H9 (cell line): ENCODE measurements at regions not wholly inside any gene's neighbourhood (a gene's known extent, or its start where the extent isn't known, plus 50 kb on each side); places are given as distances from the start of the nearest gene placed in this dataset.

ENCODE experiments used
- DNase-seq: peaks from one replicate; pipeline ENCODE4 v3.0.0-alpha.2; 2017
- H2AFZ ChIP-seq: one replicate; pipeline ENCODE4 v1.6.1; 2013; ENCODE audit warnings: mild to moderate bottlenecking, low read length, control low read depth, moderate library complexity
- H2AK5ac ChIP-seq: 2 replicates; pipeline ENCODE4 v1.6.1; 2013; ENCODE audit warnings: low read length, control low read depth, mixed read lengths; ENCODE audit not compliant: insufficient read length
- H2BK120ac ChIP-seq: one replicate; pipeline ENCODE4 v1.6.1; 2013; ENCODE audit warnings: low read depth, mild to moderate bottlenecking, low read length, control low read depth, inconsistent platforms; ENCODE audit not compliant: poor library complexity, severe bottlenecking
- H2BK12ac ChIP-seq: 2 replicates; pipeline ENCODE4 v1.6.1; 2013; ENCODE audit warnings: low read length, control low read depth, mixed read lengths, low read depth; ENCODE audit not compliant: insufficient read length
- H2BK15ac ChIP-seq: 2 replicates; pipeline ENCODE4 v1.6.1; 2013; ENCODE audit warnings: low read depth, low read length, control low read depth
- H2BK20ac ChIP-seq: one replicate; pipeline ENCODE4 v1.6.1; 2013; ENCODE audit warnings: low read depth, mild to moderate bottlenecking, low read length, control low read depth, inconsistent platforms; ENCODE audit not compliant: poor library complexity, severe bottlenecking
- H2BK5ac ChIP-seq: 2 replicates; pipeline ENCODE4 v1.6.1; 2013; ENCODE audit warnings: low read length, control low read depth, mixed read lengths; ENCODE audit not compliant: insufficient read length
- H3K14ac ChIP-seq: 2 replicates; pipeline ENCODE4 v1.6.1; 2013; ENCODE audit warnings: low read length, control low read depth; ENCODE audit not compliant: insufficient read depth
- H3K18ac ChIP-seq: 2 replicates; pipeline ENCODE4 v1.6.1; 2013; ENCODE audit warnings: low read depth, mild to moderate bottlenecking, mixed read lengths, low read length, control low read depth; ENCODE audit not compliant: insufficient read length
- H3K23ac ChIP-seq: 2 replicates; pipeline ENCODE4 v1.6.1; 2013; ENCODE audit warnings: low read length, control low read depth, mixed read lengths, low read depth; ENCODE audit not compliant: insufficient read length
- H3K23me2 ChIP-seq: 2 replicates; pipeline ENCODE4 v1.6.1; 2013; ENCODE audit warnings: low read depth, mild to moderate bottlenecking, mixed read lengths, low read length, control low read depth; ENCODE audit not compliant: insufficient read length, poor library complexity, severe bottlenecking
- H3K27ac ChIP-seq: 2 replicates; pipeline ENCODE4 v1.5.1; 2013; ENCODE audit warnings: low read length, control low read depth, mixed read lengths, low read depth; ENCODE audit not compliant: insufficient read length
- H3K27me3 ChIP-seq: 2 replicates; pipeline ENCODE4 v1.6.1; 2013; ENCODE audit warnings: low read length, control low read depth, inconsistent platforms; ENCODE audit not compliant: insufficient read depth
- H3K4ac ChIP-seq: 2 replicates; pipeline ENCODE4 v1.6.1; 2013; ENCODE audit warnings: low read depth, mild to moderate bottlenecking, control low read depth, inconsistent platforms, low read length, moderate library complexity
- H3K4me1 ChIP-seq: 2 replicates; pipeline ENCODE4 v1.6.1; 2013; ENCODE audit warnings: low read length, control low read depth, inconsistent platforms; ENCODE audit not compliant: insufficient read depth
- H3K4me2 ChIP-seq: 2 replicates; pipeline ENCODE4 v1.6.1; 2013; ENCODE audit warnings: low read length, control low read depth, mixed read lengths; ENCODE audit not compliant: insufficient read length, insufficient read depth
- H3K56ac ChIP-seq: 2 replicates; pipeline ENCODE4 v1.6.1; 2013; ENCODE audit warnings: low read depth, mild to moderate bottlenecking, mixed read lengths, low read length, control low read depth; ENCODE audit not compliant: insufficient read length
- H3K79me1 ChIP-seq: 2 replicates; pipeline ENCODE4 v1.6.1; 2013; ENCODE audit warnings: low read depth, mild to moderate bottlenecking, moderate library complexity, low read length, control low read depth, inconsistent platforms; ENCODE audit not compliant: insufficient read depth, poor library complexity, severe bottlenecking
- H3K79me2 ChIP-seq: 2 replicates; pipeline ENCODE4 v1.6.1; 2013; ENCODE audit warnings: low read length, control low read depth, inconsistent platforms; ENCODE audit not compliant: insufficient read depth
- H3K9ac ChIP-seq: 2 replicates; pipeline ENCODE4 v1.6.1; 2013; ENCODE audit warnings: low read length, control low read depth, mixed read lengths; ENCODE audit not compliant: insufficient read length; ENCODE audit errors: extremely low read depth
- H3K9me3 ChIP-seq: one replicate; pipeline ENCODE4 v1.6.1; 2013; ENCODE audit warnings: low read depth, low read length, inconsistent platforms; ENCODE audit not compliant: control insufficient read depth
- H3T11ph ChIP-seq: one replicate; pipeline ENCODE4 v1.6.1; 2013; ENCODE audit warnings: mild to moderate bottlenecking, low read length, control low read depth, inconsistent platforms
- H4K20me1 ChIP-seq: one replicate; pipeline ENCODE4 v1.6.1; 2013; ENCODE audit not compliant: control insufficient read depth, insufficient read length, insufficient read depth
- H4K5ac ChIP-seq: 2 replicates; pipeline ENCODE4 v1.6.1; 2013; ENCODE audit warnings: low read depth, mild to moderate bottlenecking, mixed read lengths, low read length, control low read depth; ENCODE audit not compliant: insufficient read length
- H4K8ac ChIP-seq: replicated peaks from 2 replicates; pipeline ENCODE4 v1.6.1; 2013; ENCODE audit warnings: low read length, control low read depth, mixed read lengths, low read depth; ENCODE audit not compliant: insufficient read length
- H4K91ac ChIP-seq: 2 replicates; pipeline ENCODE4 v1.6.1; 2013; ENCODE audit warnings: low read depth, mild to moderate bottlenecking, moderate library complexity, mixed read lengths, low read length, control low read depth; ENCODE audit not compliant: insufficient read length
- H3K27ac Mint-ChIP-seq, 3 experiments: 2 replicates in 2 of 3; 3 replicates in 1 of 3; pipeline ENCODE4 v1.8.0; 2020 to 2021; ENCODE audit warnings: mixed read lengths in 3 of 3, mild to moderate bottlenecking in 1 of 3, moderate library complexity in 1 of 3
- H3K27me3 Mint-ChIP-seq: 2 replicates; pipeline ENCODE4 v1.8.0; 2021; ENCODE audit warnings: low read depth, mild to moderate bottlenecking, moderate library complexity, mixed read lengths
- H3K36me3 Mint-ChIP-seq, 3 experiments: 2 replicates in 2 of 3; 3 replicates in 1 of 3; pipeline ENCODE4 v1.8.0; 2020 to 2021; ENCODE audit warnings: low read depth in 3 of 3, mixed read lengths in 3 of 3; ENCODE audit not compliant: insufficient read depth in 1 of 3
- H3K4me1 Mint-ChIP-seq, 2 experiments: 2 replicates each; pipeline ENCODE4 v1.8.0; 2020; ENCODE audit warnings: mixed read lengths in 2 of 2
- H3K4me3 Mint-ChIP-seq, 2 experiments: 2 replicates in 1 of 2; 3 replicates in 1 of 2; pipeline ENCODE4 v1.8.0; 2020 to 2021; ENCODE audit warnings: mild to moderate bottlenecking in 2 of 2, mixed read lengths in 2 of 2, moderate library complexity in 1 of 2
- H3K9me3 Mint-ChIP-seq, 2 experiments: 2 replicates in 1 of 2; 3 replicates in 1 of 2; pipeline ENCODE4 v1.8.0; 2020; ENCODE audit warnings: mild to moderate bottlenecking in 2 of 2, mixed read lengths in 2 of 2, moderate library complexity in 1 of 2
- WGBS: extraction: QIAGEN DNeasy Blood & Tissue Kit; methylation state at CpG from one replicate; pipeline ENCODE4 v1.1.7; 2013; ENCODE audit warnings: missing lambda C conversion rate, low lambda C conversion rate, mixed read lengths; ENCODE audit not compliant: insufficient read length; ENCODE audit errors: extremely low coverage; 5-methylcytosine and 5-hydroxymethylcytosine counted together
- TF ChIP-seq, protein P1 (sequence below): fragments of 200-600 bp; sonication (generic); conservative IDR thresholded peaks from 3 replicates; pipeline ENCODE4 v1.8.0; 2021; ENCODE audit warnings: antibody characterized with exemption, mild to moderate bottlenecking

DNA sequence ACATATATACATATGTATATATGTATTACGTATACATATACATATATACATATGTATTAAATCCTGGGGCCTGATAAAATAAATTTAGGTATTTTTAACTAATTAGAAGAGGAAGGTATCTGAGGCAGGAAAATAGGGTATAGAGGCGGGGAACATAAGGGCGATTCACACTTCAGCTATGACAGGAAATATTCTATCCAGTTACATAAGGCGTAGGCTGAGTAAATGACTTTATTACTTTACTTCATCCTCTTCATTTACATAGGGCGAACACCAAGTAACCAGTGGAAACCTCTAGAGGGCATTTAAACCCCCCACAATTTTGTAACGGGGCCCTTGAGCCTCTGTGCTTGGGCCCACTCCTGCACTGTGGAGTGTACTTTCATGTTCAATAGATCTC lies 167.5 kb downstream of the SOCS6 start:
- Histone ChIP-seq H2AK5ac (no peak overlapping the region), H3K14ac (no peak overlapping the region), H3K9ac (no peak overlapping the region), H4K91ac (no peak overlapping the region), H3K56ac (no peak overlapping the region), H2BK15ac (no peak overlapping the region), H3T11ph (no peak overlapping the region), H2BK20ac (no peak overlapping the region), H4K5ac (no peak overlapping the region), H3K23ac (no peak overlapping the region), H3K9me3 (no peaks in the 10 kb centered on the region), H3K27me3 (no peaks in the 10 kb centered on the region), H3K23me2 (no peaks in the 10 kb centered on the region), H3K79me1 (no peaks in the 10 kb centered on the region), H3K4ac (no peak overlapping the region), H3K4me1 (no peaks in the 10 kb centered on the region; the same call in 1 of the 2 replicates), H2BK120ac (no peak overlapping the region), H4K20me1 (no peaks in the 10 kb centered on the region), H3K4me2 (no peak overlapping the region), H3K18ac (no peak overlapping the region), H2AFZ (no peak overlapping the region), H3K27ac (no peak overlapping the region), H4K8ac (no peak overlapping the region), H2BK5ac (no peak overlapping the region), H2BK12ac (no peak overlapping the region), H3K79me2 (no peaks in the 10 kb centered on the region)
- Mint-ChIP-seq H3K27ac (no peak overlapping the region), H3K4me3 (no peak overlapping the region), H3K4me1 (peaks cover 23 to 28% of the 10 kb centered on the region in 2 experiments), H3K27me3 (0 out of 2 replicates have a peak, but pooled peaks cover under 1% of the 10 kb centered on the region), H3K36me3 (no peaks in the 10 kb centered on the region), H3K9me3 (no peaks in the 10 kb centered on the region)
- TF ChIP-seq, protein P1, sequence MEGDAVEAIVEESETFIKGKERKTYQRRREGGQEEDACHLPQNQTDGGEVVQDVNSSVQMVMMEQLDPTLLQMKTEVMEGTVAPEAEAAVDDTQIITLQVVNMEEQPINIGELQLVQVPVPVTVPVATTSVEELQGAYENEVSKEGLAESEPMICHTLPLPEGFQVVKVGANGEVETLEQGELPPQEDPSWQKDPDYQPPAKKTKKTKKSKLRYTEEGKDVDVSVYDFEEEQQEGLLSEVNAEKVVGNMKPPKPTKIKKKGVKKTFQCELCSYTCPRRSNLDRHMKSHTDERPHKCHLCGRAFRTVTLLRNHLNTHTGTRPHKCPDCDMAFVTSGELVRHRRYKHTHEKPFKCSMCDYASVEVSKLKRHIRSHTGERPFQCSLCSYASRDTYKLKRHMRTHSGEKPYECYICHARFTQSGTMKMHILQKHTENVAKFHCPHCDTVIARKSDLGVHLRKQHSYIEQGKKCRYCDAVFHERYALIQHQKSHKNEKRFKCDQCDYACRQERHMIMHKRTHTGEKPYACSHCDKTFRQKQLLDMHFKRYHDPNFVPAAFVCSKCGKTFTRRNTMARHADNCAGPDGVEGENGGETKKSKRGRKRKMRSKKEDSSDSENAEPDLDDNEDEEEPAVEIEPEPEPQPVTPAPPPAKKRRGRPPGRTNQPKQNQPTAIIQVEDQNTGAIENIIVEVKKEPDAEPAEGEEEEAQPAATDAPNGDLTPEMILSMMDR, result no peak
- DNase-seq, result no peak
- no CpG with 5 or more reads among the region's 6 CpGs for WGBS
